H1 (cell line): ENCODE measurements at regions not wholly inside any gene's neighbourhood (a gene's known extent, or its start where the extent isn't known, plus 50 kb on each side); places are given as distances from the start of the nearest gene placed in this dataset.

ENCODE experiments used
- CTCF ChIA-PET: fragments of 300-600 bp; sonication (Branson Sonifier 250); formaldehyde crosslinking; loops from one replicate; lab custom pipeline; 2021; ENCODE audit not compliant: partially characterized antibody; lab: Charles Lee
- POLR2A ChIA-PET: fragments of 300-600 bp; sonication (Branson Sonifier 250); formaldehyde crosslinking; loops from one replicate; lab custom pipeline; 2021; ENCODE audit warnings: inconsistent platforms; ENCODE audit not compliant: partially characterized antibody; lab: Charles Lee
- DNase-seq, 2 experiments: peaks; one replicate each; pipeline versions ENCODE4 v3.0.0 to v3.0.0-alpha.2; 2010 to 2022; ENCODE audit warnings: low spot score in 2 of 2, low read depth in 1 of 2, mixed read lengths in 1 of 2
- FAIRE-seq: peaks from 2 replicates; lab custom pipeline; 2011; peaks lifted over from hg19 to GRCh38; lab: Jason Lieb, UNC
- H2AFZ ChIP-seq: 2 replicates; pipeline ENCODE4 v1.8.1; 2012; ENCODE audit warnings: low read length, inconsistent platforms
- H2AK5ac ChIP-seq: 2 replicates; pipeline ENCODE4 v1.6.1; 2013; ENCODE audit warnings: low read depth, low read length
- H2BK120ac ChIP-seq: replicated peaks from 2 replicates; pipeline ENCODE3; 2013; ENCODE audit warnings: low read depth, low read length, inconsistent platforms
- H2BK12ac ChIP-seq: 2 replicates; pipeline ENCODE4 v1.6.1; 2013; ENCODE audit warnings: low read depth, low read length
- H2BK15ac ChIP-seq: 2 replicates; pipeline ENCODE4 v1.6.1; 2013; ENCODE audit warnings: low read length
- H2BK20ac ChIP-seq: 2 replicates; pipeline ENCODE4 v1.6.1; 2013; ENCODE audit warnings: low read length
- H2BK5ac ChIP-seq: 2 replicates; pipeline ENCODE4 v1.6.1; 2013; ENCODE audit warnings: low read depth, low read length
- H3K14ac ChIP-seq: 2 replicates; pipeline ENCODE4 v1.6.1; 2013; ENCODE audit warnings: inconsistent platforms; ENCODE audit not compliant: insufficient read length
- H3K18ac ChIP-seq: 2 replicates; pipeline ENCODE4 v1.6.1; 2013; ENCODE audit warnings: low read length; ENCODE audit errors: extremely low read depth
- H3K23ac ChIP-seq: 2 replicates; pipeline ENCODE4 v1.6.1; 2013; ENCODE audit warnings: inconsistent platforms; ENCODE audit not compliant: insufficient read length
- H3K23me2 ChIP-seq: 2 replicates; pipeline ENCODE4 v1.6.1; 2013; ENCODE audit warnings: low read depth, low read length
- H3K27ac ChIP-seq: 2 replicates; pipeline ENCODE4 v1.6.1; 2011; ENCODE audit warnings: low read depth, low read length, inconsistent platforms
- H3K27me3 ChIP-seq, 4 experiments: replicated peaks in 1 of 4; 1 replicate in 1 of 4; 2 replicates in 3 of 4; pipeline versions ENCODE4 v1.6.1 to v1.8.1; 2011 to 2013; ENCODE audit warnings: low read length in 3 of 4, mild to moderate bottlenecking in 3 of 4, inconsistent platforms in 2 of 4, mixed read lengths in 2 of 4, moderate library complexity in 1 of 4; ENCODE audit not compliant: control insufficient read depth in 3 of 4, insufficient read depth in 3 of 4; ENCODE audit errors: extremely low read depth in 1 of 4
- H3K36me3 ChIP-seq, 4 experiments: 2 replicates each; pipeline versions ENCODE4 v1.6.1 to v1.8.1; 2011 to 2013; ENCODE audit warnings: mild to moderate bottlenecking in 4 of 4, low read length in 3 of 4, moderate library complexity in 2 of 4, control low read depth in 1 of 4, inconsistent platforms in 1 of 4; ENCODE audit not compliant: insufficient read depth in 4 of 4, control insufficient read depth in 2 of 4
- H3K4ac ChIP-seq: replicated peaks from 2 replicates; pipeline ENCODE3; 2013; ENCODE audit warnings: low read length, low read depth, mixed read lengths, inconsistent platforms; ENCODE audit not compliant: insufficient read length
- H3K4me1 ChIP-seq, 4 experiments: replicated peaks in 1 of 4; 1 replicate in 1 of 4; 2 replicates in 3 of 4; pipeline versions ENCODE4 v1.6.1 to v1.8.1; 2011 to 2013; ENCODE audit warnings: low read length in 3 of 4, inconsistent platforms in 2 of 4, mixed read lengths in 1 of 4; ENCODE audit not compliant: insufficient read depth in 4 of 4, control insufficient read depth in 3 of 4
- H3K4me2 ChIP-seq, 2 experiments: 2 replicates each; pipeline versions ENCODE4 v1.6.1 to v1.8.1; 2011 to 2013; ENCODE audit warnings: low read depth in 2 of 2, low read length in 2 of 2, control low read depth in 1 of 2, inconsistent platforms in 1 of 2, mild to moderate bottlenecking in 1 of 2; ENCODE audit not compliant: insufficient read depth in 1 of 2
- H3K4me3 ChIP-seq, 4 experiments: fragments of 200-600, 300-600 bp in 1 of 4; sonication (generic), shearing (Covaris generic), sonication (Bioruptor Twin) in 1 of 4; 2 replicates each; pipeline versions ENCODE4 v1.5.1 to v1.8.1; 2011 to 2016; ENCODE audit warnings: low read length in 4 of 4, low read depth in 3 of 4, control low read depth in 2 of 4, inconsistent platforms in 2 of 4, mild to moderate bottlenecking in 2 of 4, mixed read lengths in 1 of 4, moderate library complexity in 1 of 4; ENCODE audit not compliant: insufficient read depth in 2 of 4; ENCODE audit errors: extremely low read depth in 1 of 4
- H3K56ac ChIP-seq: replicated peaks from 2 replicates; pipeline ENCODE3; 2013; ENCODE audit warnings: low read depth, mild to moderate bottlenecking, mixed read lengths, low read length, inconsistent platforms; ENCODE audit not compliant: insufficient read length
- H3K79me1 ChIP-seq: 2 replicates; pipeline ENCODE4 v1.6.1; 2013; ENCODE audit warnings: low read depth, low read length, control low read depth
- H3K79me2 ChIP-seq, 2 experiments: 2 replicates each; pipeline versions ENCODE4 v1.6.1 to v1.8.1; 2012 to 2013; ENCODE audit warnings: low read length in 2 of 2, mild to moderate bottlenecking in 2 of 2, inconsistent platforms in 1 of 2; ENCODE audit not compliant: insufficient read depth in 2 of 2, control insufficient read depth in 1 of 2
- H3K9ac ChIP-seq, 4 experiments: replicated peaks in 1 of 4; 1 replicate in 1 of 4; 2 replicates in 3 of 4; pipeline versions ENCODE4 v1.6.1 to v1.8.1; 2011 to 2013; ENCODE audit warnings: low read depth in 3 of 4, low read length in 3 of 4, control low read depth in 2 of 4, mild to moderate bottlenecking in 2 of 4, moderate library complexity in 2 of 4, inconsistent platforms in 1 of 4; ENCODE audit errors: extremely low read depth in 1 of 4
- H3K9me3 ChIP-seq, 2 experiments: 2 replicates each; pipeline versions ENCODE4 v1.6.1 to v1.8.1; 2012 to 2013; ENCODE audit warnings: mild to moderate bottlenecking in 2 of 2, moderate library complexity in 2 of 2, control low read depth in 1 of 2, inconsistent platforms in 1 of 2, low read depth in 1 of 2, low read length in 1 of 2, mixed read lengths in 1 of 2; ENCODE audit not compliant: insufficient read depth in 2 of 2
- H4K20me1 ChIP-seq, 2 experiments: replicated peaks in 1 of 2; 2 replicates each; pipeline versions ENCODE3 to v1.8.1; 2011 to 2013; ENCODE audit warnings: inconsistent platforms in 2 of 2, low read length in 2 of 2, mild to moderate bottlenecking in 1 of 2; ENCODE audit not compliant: insufficient read depth in 2 of 2, control insufficient read depth in 1 of 2
- H4K5ac ChIP-seq: 2 replicates; pipeline ENCODE4 v1.6.1; 2013; ENCODE audit warnings: low read length, low read depth, mixed read lengths, inconsistent platforms; ENCODE audit not compliant: insufficient read length
- H4K8ac ChIP-seq: 2 replicates; pipeline ENCODE4 v1.8.0; 2013; ENCODE audit warnings: mild to moderate bottlenecking, moderate library complexity, low read length, inconsistent platforms; ENCODE audit not compliant: insufficient read depth; ENCODE audit errors: extremely low read depth
- H4K91ac ChIP-seq: replicated peaks from 2 replicates; pipeline ENCODE3; 2013; ENCODE audit warnings: low read length, mixed read lengths, inconsistent platforms; ENCODE audit not compliant: insufficient read length
- BCL11A ChIP-seq, 2 experiments: IDR thresholded peaks; one replicate each; pipeline ENCODE4 v1.6.1; 2011; ENCODE audit warnings: low read depth in 2 of 2, low read length in 2 of 2, mild to moderate bottlenecking in 2 of 2
- CBX8 ChIP-seq: fragments of 300-800, 300-1000 bp; sonication (generic); IDR thresholded peaks from 2 replicates; pipeline ENCODE4 v1.7.1; 2016; ENCODE audit warnings: low read depth, low read length, borderline replicate concordance
- CEBPB ChIP-seq: IDR thresholded peaks from 2 replicates; pipeline ENCODE4 v1.6.1; 2012; ENCODE audit warnings: low read depth, low read length
- EZH2 ChIP-seq: fragments of 200-600 bp; sonication (generic); IDR thresholded peaks from 2 replicates; pipeline ENCODE4 v1.7.1; 2012; ENCODE audit warnings: low read depth, mild to moderate bottlenecking, moderate library complexity, low read length, inconsistent platforms; ENCODE audit not compliant: severe bottlenecking
- JUN ChIP-seq: IDR thresholded peaks from 2 replicates; pipeline ENCODE4 v1.6.1; 2011; ENCODE audit warnings: low read depth, mild to moderate bottlenecking, improper control_type of control experiment, low read length
- KDM4A ChIP-seq: IDR thresholded peaks from one replicate; pipeline ENCODE4 v1.7.1; 2012; ENCODE audit warnings: low read depth, mild to moderate bottlenecking, moderate library complexity, low read length, inconsistent platforms; ENCODE audit not compliant: severe bottlenecking
- MAFK ChIP-seq: IDR thresholded peaks from 2 replicates; pipeline ENCODE4 v1.6.1; 2012; ENCODE audit warnings: low read depth, mild to moderate bottlenecking, improper control_type of control experiment, low read length
- TAF1 ChIP-seq: IDR thresholded peaks from 2 replicates; pipeline ENCODE4 v1.6.1; 2011; ENCODE audit warnings: mild to moderate bottlenecking, low read depth, low read length
- WGBS, 2 experiments: shearing (Covaris generic) in 1 of 2; methylation state at CpG; one replicate each; pipeline versions ENCODE4 v1.1.6 to v1.1.7; 2013 to 2015; ENCODE audit warnings: low lambda C conversion rate in 2 of 2, mixed read lengths in 2 of 2, inconsistent platforms in 1 of 2, low coverage in 1 of 2, missing lambda C conversion rate in 1 of 2; ENCODE audit not compliant: insufficient replicate concordance in 2 of 2, insufficient coverage in 1 of 2, insufficient read length in 1 of 2; ENCODE audit errors: extremely low coverage in 1 of 2, missing lambda C conversion rate in 1 of 2; 5-methylcytosine and 5-hydroxymethylcytosine counted together

GRCh38 chr1:195594773-195595172, 1013.5 kb downstream of the KCNT2 start:
- H3K18ac ChIP-seq: no peak overlapping the region
- H2BK20ac ChIP-seq: no peak overlapping the region
- no peak overlapping the region for H3K56ac ChIP-seq
- no peak overlapping the region for H2BK12ac ChIP-seq
- H3K23me2 ChIP-seq: no peaks in the 10 kb centered on the region
- H4K20me1 ChIP-seq: no peaks in the 10 kb centered on the region
- H3K79me2 ChIP-seq: no peaks in the 10 kb centered on the region
- H3K4me3 ChIP-seq: no peak overlapping the region
- no peak overlapping the region for H2BK5ac ChIP-seq
- ChIA-PET POLR2A (no interaction called here), CTCF (no interaction called here)
- 88% methylated on average over 3 of the region's 3 CpGs; no CpG with 5 or more reads in 1 of the 2 experiments for WGBS, 2 experiments
- no peaks in the 10 kb centered on the region for H3K4me1 ChIP-seq
- no peaks in the 10 kb centered on the region for H3K36me3 ChIP-seq
- no peak overlapping the region for H3K4ac ChIP-seq
- H3K9ac ChIP-seq: no peak overlapping the region
- no peak overlapping the region for H2AK5ac ChIP-seq
- H2AFZ ChIP-seq: no peak overlapping the region
- no peaks in the 10 kb centered on the region for H3K79me1 ChIP-seq
- no peak overlapping the region for H3K23ac ChIP-seq
- H4K91ac ChIP-seq: no peak overlapping the region
- FAIRE-seq (no peak), DNase-seq (no peak)
- H4K5ac ChIP-seq: no peak overlapping the region
- no peaks in the 10 kb centered on the region for H3K27me3 ChIP-seq
- no peak overlapping the region for H3K27ac ChIP-seq
- no peak overlapping the region for H2BK15ac ChIP-seq
- no peak overlapping the region for H3K14ac ChIP-seq
- no peak overlapping the region for H2BK120ac ChIP-seq
- H4K8ac ChIP-seq: no peak overlapping the region
- H3K4me2 ChIP-seq: no peak overlapping the region
- no peaks in the 10 kb centered on the region for H3K9me3 ChIP-seq
- TF ChIP-seq TAF1: no peak
- TF ChIP-seq JUN: no peak
- TF ChIP-seq KDM4A: no peak
- TF ChIP-seq BCL11A (IDR thresholded peaks at IDR 0.05; ENCODE audit: low read depth in 2 of 2, low read length in 2 of 2): no peak
- no peak for TF ChIP-seq CBX8
- no peak for TF ChIP-seq CEBPB
- TF ChIP-seq EZH2: no peak
- no peak for TF ChIP-seq MAFK
